H1 (cell line): ENCODE measurements at regions not wholly inside any gene's neighbourhood (a gene's known extent, or its start where the extent isn't known, plus 50 kb on each side); places are given as distances from the start of the nearest gene placed in this dataset.

Experiments
- CTCF ChIA-PET: fragments of 300-600 bp; sonication (Branson Sonifier 250); formaldehyde crosslinking; loops from one replicate; lab custom pipeline; 2021; ENCODE audit not compliant: partially characterized antibody; lab: Charles Lee
- POLR2A ChIA-PET: fragments of 300-600 bp; sonication (Branson Sonifier 250); formaldehyde crosslinking; loops from one replicate; lab custom pipeline; 2021; ENCODE audit warnings: inconsistent platforms; ENCODE audit not compliant: partially characterized antibody; lab: Charles Lee
- DNase-seq, 2 experiments: peaks; one replicate each; pipeline versions ENCODE4 v3.0.0 to v3.0.0-alpha.2; 2010 to 2022; ENCODE audit warnings: low spot score in 2 of 2, low read depth in 1 of 2, mixed read lengths in 1 of 2
- FAIRE-seq: peaks from 2 replicates; lab custom pipeline; 2011; peaks lifted over from hg19 to GRCh38; lab: Jason Lieb, UNC
- H2AFZ ChIP-seq: 2 replicates; pipeline ENCODE4 v1.8.1; 2012; ENCODE audit warnings: low read length, inconsistent platforms
- H2AK5ac ChIP-seq: 2 replicates; pipeline ENCODE4 v1.6.1; 2013; ENCODE audit warnings: low read depth, low read length
- H2BK120ac ChIP-seq: replicated peaks from 2 replicates; pipeline ENCODE3; 2013; ENCODE audit warnings: low read depth, low read length, inconsistent platforms
- H2BK12ac ChIP-seq: 2 replicates; pipeline ENCODE4 v1.6.1; 2013; ENCODE audit warnings: low read depth, low read length
- H2BK15ac ChIP-seq: 2 replicates; pipeline ENCODE4 v1.6.1; 2013; ENCODE audit warnings: low read length
- H2BK20ac ChIP-seq: 2 replicates; pipeline ENCODE4 v1.6.1; 2013; ENCODE audit warnings: low read length
- H2BK5ac ChIP-seq: 2 replicates; pipeline ENCODE4 v1.6.1; 2013; ENCODE audit warnings: low read depth, low read length
- H3K14ac ChIP-seq: 2 replicates; pipeline ENCODE4 v1.6.1; 2013; ENCODE audit warnings: inconsistent platforms; ENCODE audit not compliant: insufficient read length
- H3K18ac ChIP-seq: 2 replicates; pipeline ENCODE4 v1.6.1; 2013; ENCODE audit warnings: low read length; ENCODE audit errors: extremely low read depth
- H3K23ac ChIP-seq: 2 replicates; pipeline ENCODE4 v1.6.1; 2013; ENCODE audit warnings: inconsistent platforms; ENCODE audit not compliant: insufficient read length
- H3K23me2 ChIP-seq: 2 replicates; pipeline ENCODE4 v1.6.1; 2013; ENCODE audit warnings: low read depth, low read length
- H3K27ac ChIP-seq: 2 replicates; pipeline ENCODE4 v1.6.1; 2011; ENCODE audit warnings: low read depth, low read length, inconsistent platforms
- H3K27me3 ChIP-seq, 4 experiments: replicated peaks in 1 of 4; 1 replicate in 1 of 4; 2 replicates in 3 of 4; pipeline versions ENCODE4 v1.6.1 to v1.8.1; 2011 to 2013; ENCODE audit warnings: low read length in 3 of 4, mild to moderate bottlenecking in 3 of 4, inconsistent platforms in 2 of 4, mixed read lengths in 2 of 4, moderate library complexity in 1 of 4; ENCODE audit not compliant: control insufficient read depth in 3 of 4, insufficient read depth in 3 of 4; ENCODE audit errors: extremely low read depth in 1 of 4
- H3K36me3 ChIP-seq, 4 experiments: 2 replicates each; pipeline versions ENCODE4 v1.6.1 to v1.8.1; 2011 to 2013; ENCODE audit warnings: mild to moderate bottlenecking in 4 of 4, low read length in 3 of 4, moderate library complexity in 2 of 4, control low read depth in 1 of 4, inconsistent platforms in 1 of 4; ENCODE audit not compliant: insufficient read depth in 4 of 4, control insufficient read depth in 2 of 4
- H3K4ac ChIP-seq: replicated peaks from 2 replicates; pipeline ENCODE3; 2013; ENCODE audit warnings: low read length, low read depth, mixed read lengths, inconsistent platforms; ENCODE audit not compliant: insufficient read length
- H3K4me1 ChIP-seq, 4 experiments: replicated peaks in 1 of 4; 1 replicate in 1 of 4; 2 replicates in 3 of 4; pipeline versions ENCODE4 v1.6.1 to v1.8.1; 2011 to 2013; ENCODE audit warnings: low read length in 3 of 4, inconsistent platforms in 2 of 4, mixed read lengths in 1 of 4; ENCODE audit not compliant: insufficient read depth in 4 of 4, control insufficient read depth in 3 of 4
- H3K4me2 ChIP-seq, 2 experiments: 2 replicates each; pipeline versions ENCODE4 v1.6.1 to v1.8.1; 2011 to 2013; ENCODE audit warnings: low read depth in 2 of 2, low read length in 2 of 2, control low read depth in 1 of 2, inconsistent platforms in 1 of 2, mild to moderate bottlenecking in 1 of 2; ENCODE audit not compliant: insufficient read depth in 1 of 2
- H3K4me3 ChIP-seq, 4 experiments: fragments of 200-600, 300-600 bp in 1 of 4; sonication (generic), shearing (Covaris generic), sonication (Bioruptor Twin) in 1 of 4; 2 replicates each; pipeline versions ENCODE4 v1.5.1 to v1.8.1; 2011 to 2016; ENCODE audit warnings: low read length in 4 of 4, low read depth in 3 of 4, control low read depth in 2 of 4, inconsistent platforms in 2 of 4, mild to moderate bottlenecking in 2 of 4, mixed read lengths in 1 of 4, moderate library complexity in 1 of 4; ENCODE audit not compliant: insufficient read depth in 2 of 4; ENCODE audit errors: extremely low read depth in 1 of 4
- H3K56ac ChIP-seq: replicated peaks from 2 replicates; pipeline ENCODE3; 2013; ENCODE audit warnings: low read depth, mild to moderate bottlenecking, mixed read lengths, low read length, inconsistent platforms; ENCODE audit not compliant: insufficient read length
- H3K79me1 ChIP-seq: 2 replicates; pipeline ENCODE4 v1.6.1; 2013; ENCODE audit warnings: low read depth, low read length, control low read depth
- H3K79me2 ChIP-seq, 2 experiments: 2 replicates each; pipeline versions ENCODE4 v1.6.1 to v1.8.1; 2012 to 2013; ENCODE audit warnings: low read length in 2 of 2, mild to moderate bottlenecking in 2 of 2, inconsistent platforms in 1 of 2; ENCODE audit not compliant: insufficient read depth in 2 of 2, control insufficient read depth in 1 of 2
- H3K9ac ChIP-seq, 4 experiments: replicated peaks in 1 of 4; 1 replicate in 1 of 4; 2 replicates in 3 of 4; pipeline versions ENCODE4 v1.6.1 to v1.8.1; 2011 to 2013; ENCODE audit warnings: low read depth in 3 of 4, low read length in 3 of 4, control low read depth in 2 of 4, mild to moderate bottlenecking in 2 of 4, moderate library complexity in 2 of 4, inconsistent platforms in 1 of 4; ENCODE audit errors: extremely low read depth in 1 of 4
- H3K9me3 ChIP-seq, 2 experiments: 2 replicates each; pipeline versions ENCODE4 v1.6.1 to v1.8.1; 2012 to 2013; ENCODE audit warnings: mild to moderate bottlenecking in 2 of 2, moderate library complexity in 2 of 2, control low read depth in 1 of 2, inconsistent platforms in 1 of 2, low read depth in 1 of 2, low read length in 1 of 2, mixed read lengths in 1 of 2; ENCODE audit not compliant: insufficient read depth in 2 of 2
- H4K20me1 ChIP-seq, 2 experiments: replicated peaks in 1 of 2; 2 replicates each; pipeline versions ENCODE3 to v1.8.1; 2011 to 2013; ENCODE audit warnings: inconsistent platforms in 2 of 2, low read length in 2 of 2, mild to moderate bottlenecking in 1 of 2; ENCODE audit not compliant: insufficient read depth in 2 of 2, control insufficient read depth in 1 of 2
- H4K5ac ChIP-seq: 2 replicates; pipeline ENCODE4 v1.6.1; 2013; ENCODE audit warnings: low read length, low read depth, mixed read lengths, inconsistent platforms; ENCODE audit not compliant: insufficient read length
- H4K8ac ChIP-seq: 2 replicates; pipeline ENCODE4 v1.8.0; 2013; ENCODE audit warnings: mild to moderate bottlenecking, moderate library complexity, low read length, inconsistent platforms; ENCODE audit not compliant: insufficient read depth; ENCODE audit errors: extremely low read depth
- H4K91ac ChIP-seq: replicated peaks from 2 replicates; pipeline ENCODE3; 2013; ENCODE audit warnings: low read length, mixed read lengths, inconsistent platforms; ENCODE audit not compliant: insufficient read length
- BACH1 ChIP-seq: IDR thresholded peaks from 2 replicates; pipeline ENCODE4 v1.6.1; 2012; ENCODE audit warnings: low read length, improper control_type of control experiment
- CBX5 ChIP-seq: fragments of 300-800, 300-1000 bp; sonication (generic); IDR thresholded peaks from 2 replicates; pipeline ENCODE4 v1.7.1; 2016; ENCODE audit warnings: antibody characterized with exemption, low read length, low read depth
- NRF1 ChIP-seq: IDR thresholded peaks from 2 replicates; pipeline ENCODE4 v1.6.1; 2011; ENCODE audit warnings: mild to moderate bottlenecking, low read depth, low read length, improper control_type of control experiment
- POLR2AphosphoS5 ChIP-seq: IDR thresholded peaks from 2 replicates; pipeline ENCODE4 v1.6.1; 2011; ENCODE audit warnings: low read depth, low read length
- SP4 ChIP-seq: IDR thresholded peaks from 2 replicates; pipeline ENCODE4 v1.6.1; 2012; ENCODE audit warnings: low read length, inconsistent platforms
- TEAD4 ChIP-seq: IDR thresholded peaks from 2 replicates; pipeline ENCODE4 v1.6.1; 2012; ENCODE audit warnings: low read depth, low read length, inconsistent platforms, mixed read lengths
- WGBS, 2 experiments: shearing (Covaris generic) in 1 of 2; methylation state at CpG; one replicate each; pipeline versions ENCODE4 v1.1.6 to v1.1.7; 2013 to 2015; ENCODE audit warnings: low lambda C conversion rate in 2 of 2, mixed read lengths in 2 of 2, inconsistent platforms in 1 of 2, low coverage in 1 of 2, missing lambda C conversion rate in 1 of 2; ENCODE audit not compliant: insufficient replicate concordance in 2 of 2, insufficient coverage in 1 of 2, insufficient read length in 1 of 2; ENCODE audit errors: extremely low coverage in 1 of 2, missing lambda C conversion rate in 1 of 2; 5-methylcytosine and 5-hydroxymethylcytosine counted together

DNA sequence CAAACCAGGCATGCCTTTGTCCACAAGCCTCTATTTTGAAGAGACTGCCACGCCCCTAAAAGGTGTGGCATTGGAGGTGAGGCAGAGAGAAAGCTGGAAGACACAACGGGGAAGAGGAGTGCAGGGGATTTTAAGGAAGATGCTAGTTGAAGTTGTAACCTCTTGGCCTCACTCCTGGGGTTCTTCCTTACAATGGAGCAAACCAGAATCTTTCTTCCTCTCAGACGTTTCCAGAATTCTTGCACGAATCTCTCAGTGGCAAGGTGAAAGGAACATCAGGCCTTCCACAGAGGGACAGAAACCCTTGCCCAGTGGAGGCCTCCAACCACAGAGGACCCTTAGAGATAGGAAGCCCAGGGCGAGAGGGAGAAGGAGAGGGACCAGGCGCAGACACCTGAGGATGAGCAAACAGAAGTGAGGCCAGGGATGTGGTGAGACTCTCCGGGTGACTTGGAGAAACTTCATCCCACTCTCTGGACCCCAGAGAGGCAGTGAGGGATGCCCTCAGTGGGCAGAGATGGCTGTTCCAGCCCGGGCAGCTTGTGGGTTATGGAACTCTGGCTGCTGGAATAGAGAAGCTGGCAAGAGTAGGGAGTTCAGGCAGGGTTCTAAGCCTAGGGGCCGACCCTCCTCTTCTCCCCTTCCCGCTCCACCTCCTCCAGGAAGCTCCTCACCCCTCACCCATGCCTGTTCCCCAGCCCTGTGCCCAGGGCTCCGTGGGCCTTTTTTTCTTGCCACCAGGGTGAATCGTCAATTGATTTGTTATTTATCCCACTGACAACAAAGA lies 136.8 kb upstream of the RUNX3 start:
- no peak overlapping the region for H2BK5ac ChIP-seq
- TF ChIP-seq NRF1 (no peak), TEAD4 (no peak), BACH1 (no peak), POLR2AphosphoS5 (no peak), SP4 (no peak), CBX5 (no peak)
- TF ChIP-seq, all 59 proteins: peak for 0
- Histone ChIP-seq H3K56ac (no peak overlapping the region), H4K5ac (no peak overlapping the region), H3K4me2 (no peak overlapping the region), H3K18ac (peak overlapping the region; percentile 13; the same call in 1 of the 2 replicates), H3K4me1 (peaks cover 0 to 6% (median under 1%) of the 10 kb centered on the region in 4 experiments; a peak in 1 of 7 replicates), H3K4me3 (no peak overlapping the region), H2BK120ac (no peak overlapping the region), H4K20me1 (no peaks in the 10 kb centered on the region), H3K79me1 (no peaks in the 10 kb centered on the region), H4K91ac (no peak overlapping the region), H3K23me2 (0 out of 2 replicates have a peak, but pooled peaks cover 1% of the 10 kb centered on the region), H3K14ac (no peak overlapping the region), H2BK12ac (no peak overlapping the region), H2BK15ac (peak overlapping the region; percentile 37; the same call in 1 of the 2 replicates), H3K23ac (no peak overlapping the region), H3K27ac (no peak overlapping the region), H3K79me2 (no peaks in the 10 kb centered on the region), H4K8ac (no peak overlapping the region; the same call in 1 of the 2 replicates), H3K27me3 (no peaks in the 10 kb centered on the region), H3K36me3 (no peaks in the 10 kb centered on the region), H3K9ac (no peak overlapping the region), H2BK20ac (no peak overlapping the region), H2AK5ac (no peak overlapping the region), H3K9me3 (no peaks in the 10 kb centered on the region), H2AFZ (0 out of 2 replicates have a peak overlapping the region, but pooled peaks have one; percentile 34), H3K4ac (no peak overlapping the region)
- ChIA-PET POLR2A (no interaction called here), CTCF (interaction anchor here (0.9 to 5.3 kb wide), 5 partner anchors 16 to 63 kb away, joined by 3 to 27 read pairs (median 4); no protein-coding TSS in a partner anchor)
- no peak for DNase-seq
- WGBS, 2 experiments: 81% methylated on average over 12 of the region's 12 CpGs; no CpG with 5 or more reads in 1 of the 2 experiments
- no peak for FAIRE-seq
